GM19324 (cell line): ENCODE measurements at regions not wholly inside any gene's neighbourhood (a gene's known extent, or its start where the extent isn't known, plus 50 kb on each side); places are given as distances from the start of the nearest gene placed in this dataset.

Experiments
- ATAC-seq: cut with Tn5 transposase; IDR thresholded peaks from one replicate; pipeline ENCODE4 v1.9.1; 2021; ENCODE audit warnings: mild to moderate bottlenecking, moderate library complexity; ENCODE audit not compliant: unreplicated experiment, low FRiP score

DNA sequence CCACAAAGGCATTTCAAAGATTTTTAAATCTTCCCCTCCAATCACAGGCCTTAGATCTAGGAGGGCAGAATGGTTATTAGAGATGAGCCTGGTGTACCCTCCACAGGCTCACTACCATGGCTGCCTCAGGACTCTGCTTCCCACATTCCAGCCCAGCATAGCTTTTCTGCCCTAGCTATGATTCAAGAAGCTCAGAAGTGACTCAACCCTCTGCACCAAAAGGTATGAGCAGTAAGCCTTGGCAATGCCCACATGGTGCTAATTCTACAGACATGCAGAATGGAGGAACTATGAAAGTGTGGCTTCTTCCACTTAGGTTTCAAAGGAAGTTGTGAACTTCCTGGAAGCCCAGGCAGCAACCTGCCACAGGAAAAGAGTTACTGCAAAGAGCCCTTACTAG is 786.2 kb downstream of the SLITRK6 start:
- no peak for ATAC-seq

DNA sequence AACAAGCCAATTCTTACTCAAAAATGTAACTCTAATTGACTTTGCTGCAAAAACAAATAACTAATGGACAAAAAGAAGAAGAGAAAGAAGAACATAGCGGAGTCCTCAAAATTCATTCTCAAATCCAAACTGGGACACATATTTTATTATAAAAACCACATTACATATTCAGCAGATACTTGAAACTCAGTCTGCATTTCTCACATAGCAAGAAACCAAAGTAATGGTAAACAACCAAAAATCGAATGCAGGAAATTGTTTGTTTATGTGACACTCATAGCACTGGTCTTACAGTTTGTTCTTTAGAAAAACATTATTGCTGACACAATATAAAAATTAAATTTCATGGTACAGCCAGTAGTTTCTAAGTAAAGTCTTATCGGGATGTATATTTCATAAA is 789.8 kb downstream of the SLITRK6 start:
- no peak for ATAC-seq

- ATAC-seq, result no peak
Observed at GRCh38 chr13:84999252-84999651, 800.0 kb downstream of the SLITRK6 start.

DNA sequence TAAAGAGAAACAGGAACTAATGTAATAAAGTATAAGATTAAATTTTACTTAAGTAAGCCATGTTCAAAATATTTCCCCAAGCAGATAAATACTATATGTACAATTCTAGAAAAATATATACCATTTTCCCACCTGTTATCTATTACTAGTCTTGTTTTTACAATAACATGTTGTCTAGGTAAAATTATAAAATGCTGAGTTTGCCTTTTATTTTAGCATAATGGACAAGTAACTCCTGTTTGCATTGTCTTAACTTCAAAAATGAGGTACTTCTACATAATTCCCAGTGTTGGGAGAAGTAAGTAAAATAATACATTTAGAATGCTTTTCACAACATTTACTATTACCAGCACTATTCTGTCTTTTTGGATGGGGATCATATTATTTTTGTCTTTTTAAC is 800.5 kb downstream of the SLITRK6 start:
- ATAC-seq, result no peak

- ATAC-seq, result no peak
Observed at GRCh38 chr13:84997858-84998257, 801.4 kb downstream of the SLITRK6 start.

- ATAC-seq, result no peak
Observed at GRCh38 chr13:84994582-84994981, 804.6 kb downstream of the SLITRK6 start.

GRCh38 chr13:84985860-84986259 is 813.4 kb downstream of the SLITRK6 start:
- no peak for ATAC-seq

DNA sequence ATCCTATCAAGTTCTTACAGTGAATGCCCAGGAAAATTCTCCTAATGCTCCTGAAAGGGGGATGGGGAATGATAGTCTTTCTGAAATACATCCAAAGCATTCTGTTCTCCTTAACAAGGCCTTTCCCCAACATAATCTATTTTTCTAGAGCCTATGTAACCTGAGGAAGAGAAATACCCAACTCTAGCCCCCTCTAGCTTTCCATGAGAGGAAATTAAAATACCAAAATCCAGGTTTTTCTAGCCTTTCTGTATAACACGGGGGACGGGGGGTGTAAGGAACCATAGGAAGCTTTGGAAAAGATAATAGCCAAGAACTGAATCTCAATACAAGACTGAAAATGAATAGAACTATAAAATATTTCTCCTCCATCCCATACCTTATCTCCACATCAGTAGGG is 815.9 kb downstream of the SLITRK6 start:
- no peak for ATAC-seq

- no peak for ATAC-seq
Observed at GRCh38 chr13:84980571-84980970, 818.6 kb downstream of the SLITRK6 start.

- no peak for ATAC-seq
Observed at GRCh38 chr13:84978851-84979250, 820.4 kb downstream of the SLITRK6 start.

DNA sequence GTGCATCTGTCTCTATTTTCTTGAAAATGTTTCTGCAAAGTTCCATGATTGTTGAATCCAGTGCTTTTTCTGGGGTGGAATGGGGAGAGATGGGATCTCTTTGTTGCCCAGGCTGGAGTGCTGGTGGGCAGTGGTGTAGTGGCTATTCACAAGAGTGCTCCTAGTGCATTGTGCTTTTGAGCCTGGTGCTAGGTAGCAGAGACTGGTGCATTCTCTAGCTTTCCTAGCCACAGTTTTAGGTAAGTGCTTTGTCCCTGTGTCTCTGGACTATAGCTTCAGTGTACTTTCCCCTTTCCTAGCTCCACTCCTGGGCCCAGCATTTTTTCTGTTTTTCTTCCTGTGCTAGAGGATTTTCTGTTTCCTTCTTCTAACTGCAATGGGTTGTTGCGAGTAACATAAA is 825.6 kb downstream of the SLITRK6 start:
- ATAC-seq, result no peak

- ATAC-seq, result no peak
Observed at GRCh38 chr13:84972907-84973306, 826.3 kb downstream of the SLITRK6 start.

GRCh38 chr13:84962849-84963248 is 836.4 kb downstream of the SLITRK6 start:
- ATAC-seq, result no peak

GRCh38 chr13:84962141-84962750 is 837.0 kb downstream of the SLITRK6 start:
- ATAC-seq, result no peak

GRCh38 chr13:84961023-84961422 is 838.2 kb downstream of the SLITRK6 start:
- no peak for ATAC-seq

GRCh38 chr13:84959818-84960217 is 839.4 kb downstream of the SLITRK6 start:
- no peak for ATAC-seq

DNA sequence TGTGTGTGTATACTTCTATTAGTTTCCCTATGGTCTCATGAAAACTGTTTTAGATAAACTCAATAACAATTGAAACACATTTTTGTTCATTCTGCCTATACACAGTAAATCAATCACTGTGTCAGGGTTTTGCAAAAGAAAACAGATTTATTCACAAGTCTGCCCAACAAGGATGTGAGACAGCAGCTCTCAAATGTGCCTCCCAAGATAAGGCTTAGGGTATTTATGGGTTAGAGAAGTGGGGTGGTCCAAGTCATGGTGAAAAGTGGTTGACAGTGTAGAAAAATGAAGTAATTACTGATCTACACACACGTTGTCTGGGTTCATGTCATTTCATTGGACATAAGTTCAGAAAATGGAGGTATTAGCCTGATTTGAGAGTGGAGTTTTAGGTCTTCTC is 844.6 kb downstream of the SLITRK6 start:
- no peak for ATAC-seq

GRCh38 chr13:84951128-84951527 is 848.1 kb downstream of the SLITRK6 start:
- ATAC-seq, result no peak

- ATAC-seq, result no peak
Observed at GRCh38 chr13:84946192-84946591, 853.0 kb downstream of the SLITRK6 start.

- ATAC-seq, result no peak
Observed at GRCh38 chr13:84940798-84941197, 858.4 kb downstream of the SLITRK6 start.

DNA sequence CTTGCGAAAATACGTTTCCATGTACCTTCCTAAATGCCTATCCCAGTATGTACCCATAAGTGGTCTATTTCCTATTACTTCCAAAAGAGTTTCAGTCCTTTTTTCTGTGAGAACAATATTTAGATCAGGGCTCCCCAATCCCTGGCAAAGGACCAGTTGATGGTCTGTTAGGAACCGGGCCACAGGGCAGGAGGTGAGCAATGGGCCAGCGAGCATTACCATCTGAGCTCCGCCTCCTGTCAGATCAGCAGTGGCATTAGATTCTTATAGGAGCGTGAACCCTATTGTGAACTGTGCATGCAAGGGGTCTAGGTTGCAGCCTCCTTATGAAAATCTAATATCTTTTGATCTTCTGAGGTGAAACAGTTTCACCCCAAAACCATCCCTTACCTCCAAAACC is 859.1 kb downstream of the SLITRK6 start:
- ATAC-seq, result no peak

DNA sequence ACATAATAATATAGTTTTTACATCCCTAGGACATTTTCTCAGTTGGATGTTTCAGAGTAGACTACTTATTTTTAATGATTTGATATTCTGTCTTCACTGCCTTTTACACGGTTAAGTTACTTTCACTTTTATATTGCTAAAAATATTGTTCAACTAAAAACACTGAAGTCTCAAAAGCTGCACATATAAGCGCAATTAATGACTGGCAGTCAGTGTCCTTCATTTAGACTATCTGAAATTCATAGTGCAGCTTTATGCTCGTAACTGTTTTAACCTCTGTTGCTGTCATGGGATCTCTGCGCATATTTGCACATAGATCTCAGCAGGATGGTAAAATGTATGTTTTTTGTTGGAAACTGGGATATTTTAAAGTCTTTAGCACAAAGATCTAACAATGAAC is 864.3 kb downstream of the SLITRK6 start:
- no peak for ATAC-seq

DNA sequence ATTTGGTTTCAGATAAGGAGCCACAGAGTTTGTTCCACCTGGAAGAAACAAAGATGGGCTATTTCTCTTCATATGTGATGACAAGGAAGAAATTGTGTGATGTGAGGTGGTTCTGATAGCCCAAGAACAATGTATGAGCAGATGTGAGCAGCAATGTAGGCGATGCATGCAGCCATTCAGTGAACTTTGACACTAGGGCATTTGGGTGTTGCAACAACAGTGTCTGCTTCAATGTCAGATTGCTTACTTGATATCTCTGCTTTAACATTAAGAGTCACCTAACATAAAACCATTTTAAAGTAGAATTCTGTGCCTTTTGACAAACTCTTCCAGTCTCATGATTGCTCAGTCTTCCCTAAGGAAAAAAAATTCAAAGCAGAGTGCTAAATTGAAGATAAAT is 865.4 kb downstream of the SLITRK6 start:
- no peak for ATAC-seq
